ENCODE measurements at regions not wholly inside any gene's neighbourhood (a gene's known extent, or its start where the extent isn't known, plus 50 kb on each side); places are given as distances from the start of the nearest gene placed in this dataset.

- 41 to 51% methylated on average over 2 of the region's 2 CpGs for WGBS, 2 donors
- intact Hi-C loops (cut with DNase I; ENCODE audit: low total_unique reads) = no loop called here
Observed at GRCh38 chr20:12827816-12828385, 180.9 kb upstream of the SPTLC3 start.

DNA sequence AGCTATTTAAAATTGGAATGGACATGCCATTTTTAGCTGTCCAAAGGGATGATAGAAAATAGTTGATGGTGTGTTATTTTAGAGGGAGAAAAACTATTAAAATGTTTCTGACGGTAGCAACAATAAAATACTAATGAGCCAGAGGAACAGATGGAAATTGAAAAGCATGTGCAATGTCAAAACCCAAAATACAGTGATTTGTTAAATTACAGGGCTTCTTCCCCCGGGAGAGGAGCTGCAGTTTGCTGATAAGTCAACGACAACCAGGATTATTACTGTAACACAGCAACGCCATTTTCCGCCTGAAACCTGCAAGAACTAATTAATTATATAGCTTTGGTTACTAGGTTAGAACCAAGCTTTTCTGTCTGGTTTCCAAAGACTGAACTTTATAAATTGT, 179.6 kb upstream of the SPTLC3 start:
- no peak for DNase-seq (ENCODE audit: low spot score in 2 of 2)
- WGBS, 2 donors = 70 to 74% methylated on average over 5 of the region's 5 CpGs
- intact Hi-C loops (cut with DNase I; ENCODE audit: low total_unique reads) = no loop called here
- TF ChIP-seq, protein P1, sequence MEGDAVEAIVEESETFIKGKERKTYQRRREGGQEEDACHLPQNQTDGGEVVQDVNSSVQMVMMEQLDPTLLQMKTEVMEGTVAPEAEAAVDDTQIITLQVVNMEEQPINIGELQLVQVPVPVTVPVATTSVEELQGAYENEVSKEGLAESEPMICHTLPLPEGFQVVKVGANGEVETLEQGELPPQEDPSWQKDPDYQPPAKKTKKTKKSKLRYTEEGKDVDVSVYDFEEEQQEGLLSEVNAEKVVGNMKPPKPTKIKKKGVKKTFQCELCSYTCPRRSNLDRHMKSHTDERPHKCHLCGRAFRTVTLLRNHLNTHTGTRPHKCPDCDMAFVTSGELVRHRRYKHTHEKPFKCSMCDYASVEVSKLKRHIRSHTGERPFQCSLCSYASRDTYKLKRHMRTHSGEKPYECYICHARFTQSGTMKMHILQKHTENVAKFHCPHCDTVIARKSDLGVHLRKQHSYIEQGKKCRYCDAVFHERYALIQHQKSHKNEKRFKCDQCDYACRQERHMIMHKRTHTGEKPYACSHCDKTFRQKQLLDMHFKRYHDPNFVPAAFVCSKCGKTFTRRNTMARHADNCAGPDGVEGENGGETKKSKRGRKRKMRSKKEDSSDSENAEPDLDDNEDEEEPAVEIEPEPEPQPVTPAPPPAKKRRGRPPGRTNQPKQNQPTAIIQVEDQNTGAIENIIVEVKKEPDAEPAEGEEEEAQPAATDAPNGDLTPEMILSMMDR (IDR thresholded peaks at IDR 0.05) = no peak
- TF ChIP-seq POLR2A (IDR thresholded peaks at IDR 0.05) = no peak
- no peak overlapping the region for H3K4me3 ChIP-seq (ENCODE audit: low read depth, poor library complexity, severe bottlenecking)

More at GRCh38 chr20:12827816-12828385, 180.9 kb upstream of the SPTLC3 start:
- no peak overlapping the region for H3K4me3 ChIP-seq (ENCODE audit: low read depth, poor library complexity, severe bottlenecking)
- TF ChIP-seq POLR2A (IDR thresholded peaks at IDR 0.05) = no peak
- no peak for DNase-seq (ENCODE audit: low spot score in 2 of 2)

DNA sequence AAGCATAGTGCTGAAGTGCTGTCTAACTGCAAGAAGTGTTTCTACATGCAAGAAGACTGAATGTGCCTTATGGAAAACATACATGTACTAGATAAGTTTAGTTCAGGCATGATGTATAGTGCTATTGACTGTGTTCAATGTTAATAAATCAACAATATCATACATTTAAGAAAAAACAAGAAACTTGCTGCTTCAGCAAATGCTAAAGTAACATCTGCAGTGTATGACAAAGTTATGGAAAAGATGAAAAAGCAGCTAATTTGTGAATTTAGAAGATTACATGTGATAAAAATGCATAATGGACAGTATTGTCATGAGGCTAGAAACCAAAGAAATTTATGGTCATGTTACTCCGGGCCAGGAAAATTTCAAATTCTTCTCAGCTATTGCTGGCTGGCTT, 174.9 kb upstream of the SPTLC3 start:
- intact Hi-C loops (cut with DNase I; ENCODE audit: low total_unique reads) = no loop called here
- TF ChIP-seq, protein P1 (IDR thresholded peaks at IDR 0.05) = no peak
- TF ChIP-seq POLR2A (IDR thresholded peaks at IDR 0.05) = no peak
- H3K4me3 ChIP-seq (ENCODE audit: low read depth, poor library complexity, severe bottlenecking) = no peak overlapping the region
- no peak for DNase-seq (ENCODE audit: low spot score in 2 of 2)
- 24 to 26% methylated on average over 1 of the region's 1 CpG for WGBS, 2 donors

GRCh38 chr20:12835999-12836398, 172.8 kb upstream of the SPTLC3 start:
- 82 to 93% methylated on average over 1 of the region's 1 CpG for WGBS, 2 donors
- TF ChIP-seq, protein P1 (IDR thresholded peaks at IDR 0.05) = no peak
- no peak for TF ChIP-seq POLR2A (IDR thresholded peaks at IDR 0.05)
- H3K4me3 ChIP-seq (ENCODE audit: low read depth, poor library complexity, severe bottlenecking) = no peak overlapping the region
- no peak for DNase-seq (ENCODE audit: low spot score in 2 of 2)
- intact Hi-C loops (cut with DNase I; ENCODE audit: low total_unique reads) = no loop called here

- H3K4me3 ChIP-seq (ENCODE audit: low read depth, poor library complexity, severe bottlenecking) = no peak overlapping the region
- intact Hi-C loops (cut with DNase I; ENCODE audit: low total_unique reads) = no loop called here
- no peak for DNase-seq (ENCODE audit: low spot score in 2 of 2)
- WGBS, 2 donors = 52 to 53% methylated on average over 2 of the region's 2 CpGs
- TF ChIP-seq POLR2A (IDR thresholded peaks at IDR 0.05) = no peak
- TF ChIP-seq, protein P1 (IDR thresholded peaks at IDR 0.05) = no peak
Observed at GRCh38 chr20:12837646-12838045, 171.1 kb upstream of the SPTLC3 start.

DNA sequence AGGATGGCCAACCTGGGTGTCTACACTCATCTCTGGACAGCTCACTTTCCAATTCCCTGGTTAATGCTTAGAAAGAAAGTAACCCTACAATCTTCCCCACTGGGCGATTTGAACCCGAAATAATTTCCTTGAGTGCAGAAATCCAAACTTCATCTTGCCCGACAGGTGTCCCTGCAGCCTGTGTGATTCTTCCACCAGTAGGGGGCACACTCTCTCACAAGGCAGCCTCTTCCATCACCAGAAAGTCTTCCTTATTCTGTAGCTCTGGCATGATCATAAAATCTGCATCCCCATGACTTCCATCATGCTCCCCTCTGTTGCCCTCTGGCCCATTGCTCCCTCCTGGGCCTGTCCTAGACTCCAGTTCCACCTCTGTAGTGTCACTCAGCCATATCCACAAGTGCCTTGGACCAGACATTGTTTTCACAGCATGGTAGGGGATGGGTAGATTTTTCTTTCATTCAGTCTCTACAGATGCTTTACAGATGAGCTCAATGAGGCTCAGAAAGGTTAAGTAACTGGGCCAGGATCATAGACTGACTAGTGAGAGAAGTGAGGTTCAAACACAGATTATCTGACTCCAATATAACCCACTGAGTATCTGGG, 170.4 kb upstream of the SPTLC3 start:
- no peak for DNase-seq (ENCODE audit: low spot score in 2 of 2)
- 84 to 91% methylated on average over 3 of the region's 3 CpGs for WGBS, 2 donors
- intact Hi-C loops (cut with DNase I; ENCODE audit: low total_unique reads) = no loop called here
- no peak overlapping the region for H3K4me3 ChIP-seq (ENCODE audit: low read depth, poor library complexity, severe bottlenecking)
- no peak for TF ChIP-seq POLR2A (IDR thresholded peaks at IDR 0.05)
- TF ChIP-seq, protein P1 (IDR thresholded peaks at IDR 0.05) = no peak

All from lower leg skin (tissue), 4 donors.